Testis (tissue), 2 donors: ENCODE measurements at regions not wholly inside any gene's neighbourhood (a gene's known extent, or its start where the extent isn't known, plus 50 kb on each side); places are given as distances from the start of the nearest gene placed in this dataset.
"Not testable (repeated sequence)": the region's sequence is repeated elsewhere in the genome, so short reads cannot be mapped to it uniquely, and the experiment has no call there.

Experiments
- DNase-seq: peaks from one replicate; pipeline ENCODE4 v3.0.0-alpha.2; 2019
- H3K27ac ChIP-seq, 2 donors: fragments of 200-600 bp; sonication (generic); one replicate each; pipeline ENCODE4 v1.5.1; 2019
- H3K27me3 ChIP-seq: fragments of 200-600 bp; sonication (generic); one replicate; pipeline ENCODE4 v1.5.1; 2019
- H3K36me3 ChIP-seq: fragments of 200-600 bp; sonication (generic); one replicate; pipeline ENCODE4 v1.5.1; 2017; ENCODE audit warnings: low read depth; ENCODE audit errors: missing control alignments
- H3K4me1 ChIP-seq: fragments of 200-600 bp; sonication (generic); one replicate; pipeline ENCODE4 v1.5.1; 2019
- H3K4me3 ChIP-seq, 2 donors: fragments of 200-600 bp; sonication (generic); one replicate each; pipeline ENCODE4 v1.5.1; 2017 to 2019
- H3K9me3 ChIP-seq: fragments of 200-600 bp; sonication (generic); one replicate; pipeline ENCODE4 v1.5.1; 2017
- POLR2A ChIP-seq: fragments of 450-650 bp; IDR thresholded peaks from one replicate; pipeline ENCODE4 v1.6.1; 2017; ENCODE audit warnings: antibody characterized with exemption, mild to moderate bottlenecking, moderate library complexity
- WGBS, 2 donors: methylation state at CpG; one replicate each; pipeline ENCODE4 v1.1.5; 2018; 5-methylcytosine and 5-hydroxymethylcytosine counted together
- intact Hi-C: fragments of 100-400 bp; cut with DNase I; formaldehyde crosslinking; loops from one replicate; pipeline ENCODE4 v1.15.1; 2023; ENCODE audit warnings: low total_unique reads
- TF ChIP-seq, protein P1 (sequence below), 3 experiments: fragments of 450-650 bp in 2 of 3; fragments of 200-600 bp in 1 of 3; sonication (generic) in 1 of 3; IDR thresholded peaks; one replicate each; pipeline ENCODE4 v1.5.1; 2016 to 2019; ENCODE audit warnings: antibody characterized with exemption in 3 of 3, mild to moderate bottlenecking in 2 of 3, moderate library complexity in 1 of 3

GRCh38 chr13:65783383-65783782 is 1446.8 kb downstream of the PCDH9 start:
- H3K36me3 ChIP-seq = no peaks in the 10 kb centered on the region
- WGBS, 2 donors = 77 to 79% methylated on average over 3 to 6 of the region's 6 CpGs
- no peak for TF ChIP-seq POLR2A
- TF ChIP-seq, protein P1, sequence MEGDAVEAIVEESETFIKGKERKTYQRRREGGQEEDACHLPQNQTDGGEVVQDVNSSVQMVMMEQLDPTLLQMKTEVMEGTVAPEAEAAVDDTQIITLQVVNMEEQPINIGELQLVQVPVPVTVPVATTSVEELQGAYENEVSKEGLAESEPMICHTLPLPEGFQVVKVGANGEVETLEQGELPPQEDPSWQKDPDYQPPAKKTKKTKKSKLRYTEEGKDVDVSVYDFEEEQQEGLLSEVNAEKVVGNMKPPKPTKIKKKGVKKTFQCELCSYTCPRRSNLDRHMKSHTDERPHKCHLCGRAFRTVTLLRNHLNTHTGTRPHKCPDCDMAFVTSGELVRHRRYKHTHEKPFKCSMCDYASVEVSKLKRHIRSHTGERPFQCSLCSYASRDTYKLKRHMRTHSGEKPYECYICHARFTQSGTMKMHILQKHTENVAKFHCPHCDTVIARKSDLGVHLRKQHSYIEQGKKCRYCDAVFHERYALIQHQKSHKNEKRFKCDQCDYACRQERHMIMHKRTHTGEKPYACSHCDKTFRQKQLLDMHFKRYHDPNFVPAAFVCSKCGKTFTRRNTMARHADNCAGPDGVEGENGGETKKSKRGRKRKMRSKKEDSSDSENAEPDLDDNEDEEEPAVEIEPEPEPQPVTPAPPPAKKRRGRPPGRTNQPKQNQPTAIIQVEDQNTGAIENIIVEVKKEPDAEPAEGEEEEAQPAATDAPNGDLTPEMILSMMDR (IDR thresholded peaks at IDR 0.05) = no peak
- H3K9me3 ChIP-seq = no peaks in the 10 kb centered on the region
- H3K4me3 ChIP-seq = no peak overlapping the region
- intact Hi-C loops = no loop called here
- no peaks in the 10 kb centered on the region for H3K4me1 ChIP-seq
- DNase-seq = no peak
- H3K27ac ChIP-seq = no peak overlapping the region
- no peaks in the 10 kb centered on the region for H3K27me3 ChIP-seq

GRCh38 chr13:65771704-65772313 is 1458.3 kb downstream of the PCDH9 start:
- H3K27ac ChIP-seq, H3K4me1 ChIP-seq, intact Hi-C loops, H3K36me3 ChIP-seq, H3K9me3 ChIP-seq, DNase-seq, H3K27me3 ChIP-seq, H3K4me3 ChIP-seq: not testable (repeated sequence)
- 73 to 74% methylated on average over 6 of the region's 6 CpGs for WGBS, 2 donors

DNA sequence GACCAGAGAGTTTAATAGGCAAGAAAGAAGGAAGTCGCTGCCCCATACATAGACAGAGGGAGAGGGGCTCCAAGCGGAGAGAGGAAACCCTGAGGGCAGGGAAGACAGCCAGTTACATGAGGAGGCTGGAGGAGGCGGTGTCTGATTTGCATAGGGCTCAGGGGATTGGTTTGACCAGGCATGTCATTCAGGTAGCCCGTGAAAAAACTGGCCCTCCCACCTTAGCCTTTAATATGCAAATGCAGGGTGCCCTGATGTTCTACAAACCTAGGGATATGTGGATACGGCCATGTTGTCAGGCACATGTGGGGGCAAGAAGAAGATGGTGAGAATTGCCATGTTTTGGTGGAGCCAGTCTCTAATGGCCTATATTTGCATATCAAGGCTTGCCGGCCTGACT is 1461.6 kb downstream of the PCDH9 start:
- intact Hi-C loops = no loop called here
- H3K27me3 ChIP-seq = no peaks in the 10 kb centered on the region
- no peaks in the 10 kb centered on the region for H3K36me3 ChIP-seq
- DNase-seq = peak; percentile 30
- no peak overlapping the region for H3K27ac ChIP-seq
- peak overlapping the region in 1 of 2 donors; percentile 17 for H3K4me3 ChIP-seq
- H3K4me1 ChIP-seq = no peaks in the 10 kb centered on the region
- H3K9me3 ChIP-seq = no peaks in the 10 kb centered on the region
- TF ChIP-seq, protein P1 (IDR thresholded peaks at IDR 0.05) = no peak
- TF ChIP-seq POLR2A = no peak
- 52 to 71% methylated on average over 6 of the region's 6 CpGs for whole genome bisulfite sequencing, 2 donors

DNA sequence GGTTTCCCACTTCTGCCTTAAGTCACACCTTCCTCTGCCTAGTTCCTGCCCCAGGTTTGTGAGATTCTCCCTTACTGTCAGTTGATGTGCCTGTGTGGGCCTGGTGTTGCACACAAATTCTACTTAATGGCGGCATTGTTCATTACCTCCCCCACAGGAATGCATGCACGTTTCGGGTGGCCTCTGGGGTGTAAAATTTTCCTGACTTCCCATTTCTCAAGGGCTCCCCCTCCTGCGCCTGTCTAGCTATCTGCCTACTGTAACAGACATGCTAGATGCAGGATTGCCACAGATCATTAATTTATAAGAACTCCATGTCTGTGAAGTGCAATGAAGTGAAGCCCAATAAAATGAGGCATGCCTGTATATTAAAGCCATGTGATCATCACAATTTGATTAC is 1466.3 kb downstream of the PCDH9 start:
- WGBS, 2 donors = 75 to 78% methylated on average over 4 of the region's 4 CpGs
- Histone ChIP-seq H3K4me1 (no peaks in the 10 kb centered on the region), H3K4me3 (no peak overlapping the region), H3K9me3 (no peaks in the 10 kb centered on the region), H3K27ac (no peak overlapping the region), H3K27me3 (no peaks in the 10 kb centered on the region), H3K36me3 (no peaks in the 10 kb centered on the region)
- intact Hi-C loops = no loop called here
- TF ChIP-seq POLR2A = no peak
- TF ChIP-seq, protein P1 (IDR thresholded peaks at IDR 0.05) = no peak
- DNase-seq = no peak

GRCh38 chr13:65762012-65762411 is 1468.1 kb downstream of the PCDH9 start:
- H3K27me3 ChIP-seq = no peaks in the 10 kb centered on the region
- no peak overlapping the region for H3K27ac ChIP-seq
- no peak for DNase-seq
- intact Hi-C loops = no loop called here
- TF ChIP-seq, protein P1 (IDR thresholded peaks at IDR 0.05) = no peak
- no peak for TF ChIP-seq POLR2A
- H3K36me3 ChIP-seq = no peaks in the 10 kb centered on the region
- no peaks in the 10 kb centered on the region for H3K9me3 ChIP-seq
- no peaks in the 10 kb centered on the region for H3K4me1 ChIP-seq
- H3K4me3 ChIP-seq = no peak overlapping the region
